ENCODE measurements at regions not wholly inside any gene's neighbourhood (a gene's known extent, or its start where the extent isn't known, plus 50 kb on each side); places are given as distances from the start of the nearest gene placed in this dataset.

DNA sequence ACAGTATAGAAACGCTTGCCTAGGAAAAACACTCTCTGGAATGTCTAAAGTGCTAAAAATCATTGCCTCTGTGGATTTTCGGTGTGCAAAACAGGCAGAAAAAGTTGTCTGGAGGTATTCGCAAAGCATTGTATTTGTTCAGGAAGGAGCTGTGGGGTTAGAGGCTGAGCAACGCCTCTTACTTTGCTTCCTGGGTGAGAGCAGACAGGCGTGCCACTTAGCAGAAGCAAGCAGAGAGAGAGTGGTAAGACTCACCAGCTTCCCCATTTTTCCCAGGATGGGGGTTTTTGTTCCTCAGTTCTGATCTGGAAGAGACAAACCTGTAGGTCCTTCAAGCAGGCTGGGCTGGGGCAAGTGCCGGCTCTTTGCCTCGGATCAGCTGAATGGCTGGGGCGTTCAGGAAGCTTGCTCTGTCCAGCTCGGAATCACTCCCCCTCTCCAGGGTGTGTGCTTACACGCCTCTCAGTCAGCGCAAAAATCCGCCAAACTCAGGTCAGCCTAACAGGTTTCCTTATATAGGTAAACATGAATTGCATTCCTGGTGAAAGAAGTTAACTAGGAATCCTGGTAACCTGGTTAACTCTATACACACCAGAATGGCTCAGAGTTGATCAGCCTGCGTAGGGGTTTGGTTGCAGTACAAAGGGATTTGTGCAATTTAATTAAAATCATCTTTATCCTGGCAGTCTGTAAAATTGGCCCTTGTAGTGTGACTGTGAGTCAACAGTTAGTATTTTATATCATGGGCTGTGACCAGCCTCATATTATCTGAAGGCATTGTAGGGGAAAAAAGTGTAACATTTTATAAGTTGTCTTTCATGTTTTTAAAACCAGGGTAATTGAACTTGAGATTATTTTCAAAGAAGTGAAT is 213.1 kb upstream of the MID1 start:
- no peaks in the 10 kb centered on the region for H3K36me3 ChIP-seq (ENCODE audit: control insufficient read depth, insufficient read depth, low read length)
- no peak for DNase-seq (ENCODE audit: extremely low read depth, insufficient read length)
- TF ChIP-seq, protein P1, sequence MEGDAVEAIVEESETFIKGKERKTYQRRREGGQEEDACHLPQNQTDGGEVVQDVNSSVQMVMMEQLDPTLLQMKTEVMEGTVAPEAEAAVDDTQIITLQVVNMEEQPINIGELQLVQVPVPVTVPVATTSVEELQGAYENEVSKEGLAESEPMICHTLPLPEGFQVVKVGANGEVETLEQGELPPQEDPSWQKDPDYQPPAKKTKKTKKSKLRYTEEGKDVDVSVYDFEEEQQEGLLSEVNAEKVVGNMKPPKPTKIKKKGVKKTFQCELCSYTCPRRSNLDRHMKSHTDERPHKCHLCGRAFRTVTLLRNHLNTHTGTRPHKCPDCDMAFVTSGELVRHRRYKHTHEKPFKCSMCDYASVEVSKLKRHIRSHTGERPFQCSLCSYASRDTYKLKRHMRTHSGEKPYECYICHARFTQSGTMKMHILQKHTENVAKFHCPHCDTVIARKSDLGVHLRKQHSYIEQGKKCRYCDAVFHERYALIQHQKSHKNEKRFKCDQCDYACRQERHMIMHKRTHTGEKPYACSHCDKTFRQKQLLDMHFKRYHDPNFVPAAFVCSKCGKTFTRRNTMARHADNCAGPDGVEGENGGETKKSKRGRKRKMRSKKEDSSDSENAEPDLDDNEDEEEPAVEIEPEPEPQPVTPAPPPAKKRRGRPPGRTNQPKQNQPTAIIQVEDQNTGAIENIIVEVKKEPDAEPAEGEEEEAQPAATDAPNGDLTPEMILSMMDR (IDR thresholded peaks at IDR 0.05; ENCODE audit: insufficient read depth, low read length, poor library complexity, severe bottlenecking) = no peak
- no peaks in the 10 kb centered on the region for H3K27me3 ChIP-seq (replicated peaks; ENCODE audit: control insufficient read depth, insufficient read depth, low read length)
- H3K4me3 ChIP-seq (replicated peaks; ENCODE audit: low read depth, low read length) = no peak overlapping the region

DNA sequence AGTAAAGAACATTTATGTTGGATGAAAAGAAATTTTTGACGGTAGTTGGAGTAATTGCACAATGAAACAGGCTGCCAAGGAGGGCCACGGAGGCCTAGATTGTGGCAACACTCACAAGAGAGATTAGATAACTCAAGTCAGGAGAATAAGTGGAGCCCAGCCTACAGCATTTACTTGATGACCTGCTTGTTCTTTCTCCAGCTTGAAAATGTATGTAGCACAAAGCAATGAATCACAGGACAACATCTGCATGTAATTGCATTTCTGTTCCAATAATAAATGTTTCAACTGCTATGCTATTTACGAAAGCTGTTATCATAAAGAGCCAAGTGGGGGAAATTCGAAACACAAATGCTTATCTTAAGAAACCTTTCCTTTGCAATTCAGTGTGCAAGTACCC is 221.2 kb upstream of the MID1 start:
- TF ChIP-seq, protein P1 (IDR thresholded peaks at IDR 0.05; ENCODE audit: insufficient read depth, low read length, poor library complexity, severe bottlenecking) = no peak
- H3K36me3 ChIP-seq (ENCODE audit: control insufficient read depth, insufficient read depth, low read length) = no peaks in the 10 kb centered on the region
- no peak overlapping the region for H3K4me3 ChIP-seq (replicated peaks; ENCODE audit: low read depth, low read length)
- no peak for DNase-seq (ENCODE audit: extremely low read depth, insufficient read length)
- no peaks in the 10 kb centered on the region for H3K27me3 ChIP-seq (replicated peaks; ENCODE audit: control insufficient read depth, insufficient read depth, low read length)

DNA sequence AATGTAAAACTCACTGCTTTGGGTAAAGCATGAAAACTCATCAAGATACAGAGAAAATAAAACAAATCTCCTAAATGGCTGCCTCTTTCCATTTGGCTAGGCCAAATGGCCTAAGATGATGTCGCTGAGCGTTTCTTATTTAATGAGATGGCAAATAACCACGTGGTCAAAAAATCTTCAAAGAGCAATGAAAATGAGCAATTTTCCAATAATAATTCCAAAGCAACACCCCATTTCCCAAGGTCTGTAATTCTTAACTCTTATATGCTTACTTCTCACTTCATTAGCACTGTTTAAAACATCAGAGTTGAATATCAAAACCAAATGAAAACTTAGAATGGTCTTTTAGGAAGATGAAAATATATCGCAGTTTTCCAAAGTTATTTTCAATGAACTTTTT is 222.3 kb upstream of the MID1 start:
- DNase-seq (ENCODE audit: extremely low read depth, insufficient read length) = no peak
- Histone ChIP-seq H3K4me3 (replicated peaks; ENCODE audit: low read depth, low read length) (no peak overlapping the region), H3K36me3 (ENCODE audit: control insufficient read depth, insufficient read depth, low read length) (no peaks in the 10 kb centered on the region), H3K27me3 (replicated peaks; ENCODE audit: control insufficient read depth, insufficient read depth, low read length) (no peaks in the 10 kb centered on the region)
- TF ChIP-seq, protein P1 (IDR thresholded peaks at IDR 0.05; ENCODE audit: insufficient read depth, low read length, poor library complexity, severe bottlenecking) = no peak

DNA sequence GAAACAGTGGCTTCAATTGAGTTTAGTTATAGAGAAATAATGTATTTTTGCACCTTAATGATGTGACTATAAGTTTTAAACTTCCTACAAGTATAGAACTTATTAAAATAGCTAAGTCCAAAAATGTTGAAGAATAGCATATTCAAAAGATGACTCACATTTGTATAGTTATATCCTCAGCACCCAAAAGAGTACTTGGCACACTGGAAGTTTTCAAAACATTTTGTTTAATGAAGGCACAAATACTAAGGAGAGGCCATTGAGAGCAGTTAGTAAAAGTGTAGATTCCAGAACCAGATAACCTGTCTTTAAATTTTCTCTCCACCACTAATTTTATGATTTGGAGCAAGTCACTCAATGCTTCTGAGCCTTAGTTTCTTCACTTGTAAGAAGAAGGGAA is 226.9 kb upstream of the MID1 start:
- no peaks in the 10 kb centered on the region for H3K27me3 ChIP-seq (replicated peaks; ENCODE audit: control insufficient read depth, insufficient read depth, low read length)
- DNase-seq (ENCODE audit: extremely low read depth, insufficient read length) = no peak
- H3K4me3 ChIP-seq (replicated peaks; ENCODE audit: low read depth, low read length) = no peak overlapping the region
- TF ChIP-seq, protein P1 (IDR thresholded peaks at IDR 0.05; ENCODE audit: insufficient read depth, low read length, poor library complexity, severe bottlenecking) = no peak
- H3K36me3 ChIP-seq (ENCODE audit: control insufficient read depth, insufficient read depth, low read length) = no peaks in the 10 kb centered on the region

DNA sequence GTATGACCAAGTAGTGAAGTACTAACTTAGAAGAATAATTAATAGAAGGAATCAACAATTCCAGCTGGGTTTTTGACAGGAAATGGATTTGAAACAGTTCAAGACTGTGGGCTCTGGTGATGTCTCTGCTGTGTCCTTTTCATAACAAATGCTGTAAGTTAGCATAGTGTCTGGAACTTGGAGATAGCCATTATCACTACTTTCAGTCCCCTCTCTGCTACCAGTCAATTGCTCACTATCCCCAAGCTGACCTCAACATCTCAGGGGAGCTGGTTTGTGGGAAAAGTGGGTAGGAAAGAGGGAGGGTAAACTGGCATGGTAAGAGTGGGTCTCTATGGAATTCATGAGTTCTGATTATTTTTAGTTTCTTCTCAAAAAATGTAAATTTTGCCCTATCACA is 231.4 kb upstream of the MID1 start:
- no peaks in the 10 kb centered on the region for H3K27me3 ChIP-seq (replicated peaks; ENCODE audit: control insufficient read depth, insufficient read depth, low read length)
- TF ChIP-seq, protein P1 (IDR thresholded peaks at IDR 0.05; ENCODE audit: insufficient read depth, low read length, poor library complexity, severe bottlenecking) = no peak
- no peak for DNase-seq (ENCODE audit: extremely low read depth, insufficient read length)
- no peaks in the 10 kb centered on the region for H3K36me3 ChIP-seq (ENCODE audit: control insufficient read depth, insufficient read depth, low read length)
- no peak overlapping the region for H3K4me3 ChIP-seq (replicated peaks; ENCODE audit: low read depth, low read length)
